HG02943 (cell line): ENCODE measurements at regions not wholly inside any gene's neighbourhood (a gene's known extent, or its start where the extent isn't known, plus 50 kb on each side); places are given as distances from the start of the nearest gene placed in this dataset.
"Not testable (repeated sequence)": the region's sequence is repeated elsewhere in the genome, so short reads cannot be mapped to it uniquely, and the experiment has no call there.

Experiments used
- ATAC-seq: cut with Tn5 transposase; IDR thresholded peaks from one replicate; pipeline ENCODE4 v1.9.1; 2021; ENCODE audit warnings: mild to moderate bottlenecking, low read depth, moderate library complexity; ENCODE audit not compliant: unreplicated experiment

DNA sequence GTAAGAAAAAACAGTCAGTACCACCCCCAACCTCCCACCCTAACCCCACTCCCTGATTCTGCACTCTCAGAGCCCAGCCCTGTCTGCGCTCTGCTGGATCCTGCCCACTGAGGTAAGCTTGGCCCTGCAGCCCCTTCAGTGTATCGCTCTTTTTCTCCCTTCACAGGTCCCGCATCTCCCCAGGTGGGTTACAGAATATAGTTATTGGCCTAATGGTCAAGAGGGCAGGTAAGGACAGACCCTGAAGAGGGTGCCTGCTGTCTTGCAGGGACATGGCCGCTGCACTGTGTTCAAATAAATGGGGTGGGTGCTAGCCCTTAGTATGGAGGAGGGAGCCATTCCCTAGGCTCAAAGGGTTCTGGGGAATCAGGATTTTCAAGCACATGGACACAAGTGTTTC, 135.7 kb downstream of the ADSS2 start:
- ATAC-seq = no peak

DNA sequence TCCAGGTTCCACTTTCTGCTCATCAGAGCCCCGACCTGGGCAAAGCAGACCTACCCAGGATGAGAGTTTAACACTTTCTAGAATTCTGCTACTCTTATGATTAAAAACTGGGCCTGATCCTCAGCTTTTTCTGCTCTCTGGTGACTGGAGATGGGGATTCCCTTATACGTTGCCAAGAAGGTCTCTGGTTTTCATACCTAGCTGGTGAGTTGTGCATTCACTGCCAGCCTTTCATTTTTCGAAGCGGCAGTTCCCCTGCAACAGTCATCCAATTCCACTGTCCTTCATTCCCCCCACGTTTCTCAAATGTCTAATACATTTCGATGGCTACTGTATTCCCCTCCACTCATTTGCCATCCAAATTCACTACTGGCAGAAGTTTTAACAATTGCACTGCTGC, 135.3 kb downstream of the ADSS2 start:
- no peak for ATAC-seq

DNA sequence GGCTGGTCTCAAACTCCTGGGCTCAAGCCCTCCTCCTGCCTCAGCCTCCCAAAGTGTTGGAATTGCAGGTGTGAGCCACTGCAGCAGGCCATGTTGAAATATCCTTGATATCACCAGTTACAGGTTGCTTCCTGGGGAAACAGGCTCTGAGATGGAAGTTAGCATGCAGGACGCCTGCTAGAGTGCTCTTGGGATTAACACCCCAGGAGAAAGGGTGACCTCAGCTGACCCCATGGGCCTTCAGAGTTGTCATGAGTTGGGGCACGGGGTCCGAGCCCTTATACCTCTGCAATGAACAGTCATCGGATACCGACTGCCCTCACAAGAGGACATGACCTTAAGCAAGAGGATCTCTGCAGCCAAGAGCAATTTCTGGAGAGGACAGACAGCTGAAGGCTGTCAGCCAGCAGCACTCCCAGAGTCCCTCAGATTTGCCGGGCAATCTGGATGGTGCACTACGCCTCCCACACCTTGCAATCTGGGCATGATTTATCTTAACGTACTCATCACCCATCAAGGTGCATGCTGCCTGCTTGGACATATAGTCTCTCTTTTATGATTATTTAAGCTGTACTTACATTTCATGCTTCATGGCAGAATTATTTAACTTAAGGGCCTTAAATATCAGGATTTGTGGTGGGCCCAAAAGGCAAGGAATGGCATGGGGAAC, 134.6 kb downstream of the ADSS2 start:
- no peak for ATAC-seq

DNA sequence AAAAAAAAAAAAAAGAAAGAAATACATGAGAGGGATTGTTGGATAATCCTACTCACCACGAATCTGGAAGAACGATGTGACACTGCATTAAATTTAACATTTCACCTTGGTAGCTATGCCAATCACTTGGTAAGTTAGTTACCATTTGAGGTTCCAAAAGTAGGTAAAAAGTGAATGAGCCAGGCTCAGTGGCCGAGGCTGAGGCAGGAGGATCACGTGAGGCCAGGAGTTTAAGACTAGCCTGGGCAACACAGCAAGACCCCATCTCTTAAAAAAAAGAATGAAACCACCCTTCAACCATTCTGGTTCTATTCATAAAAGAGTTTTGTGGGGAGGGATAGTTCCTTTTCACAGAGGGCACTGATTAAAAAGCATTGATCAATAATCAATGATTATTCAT, 133.6 kb downstream of the ADSS2 start:
- no peak for ATAC-seq

DNA sequence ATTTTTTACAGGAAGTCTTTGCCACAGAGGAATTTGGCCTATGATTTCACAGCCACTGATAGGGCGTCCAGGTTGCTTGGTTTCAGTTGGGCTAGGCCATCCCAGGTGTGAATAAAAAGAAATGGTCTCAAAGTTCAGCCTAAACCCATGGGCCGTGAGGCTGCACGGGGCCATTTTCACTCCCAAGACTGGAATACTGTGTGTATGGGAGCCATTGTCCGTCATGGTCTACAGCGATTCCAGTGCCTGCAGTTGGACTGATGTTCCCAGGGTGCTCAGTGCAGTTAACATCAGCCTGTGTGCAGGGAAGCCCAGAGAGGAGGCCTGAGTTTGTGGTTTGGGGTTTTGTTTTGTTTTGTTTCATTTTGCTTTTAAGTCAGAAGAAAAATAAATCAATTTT, 133.2 kb downstream of the ADSS2 start:
- ATAC-seq = no peak

DNA sequence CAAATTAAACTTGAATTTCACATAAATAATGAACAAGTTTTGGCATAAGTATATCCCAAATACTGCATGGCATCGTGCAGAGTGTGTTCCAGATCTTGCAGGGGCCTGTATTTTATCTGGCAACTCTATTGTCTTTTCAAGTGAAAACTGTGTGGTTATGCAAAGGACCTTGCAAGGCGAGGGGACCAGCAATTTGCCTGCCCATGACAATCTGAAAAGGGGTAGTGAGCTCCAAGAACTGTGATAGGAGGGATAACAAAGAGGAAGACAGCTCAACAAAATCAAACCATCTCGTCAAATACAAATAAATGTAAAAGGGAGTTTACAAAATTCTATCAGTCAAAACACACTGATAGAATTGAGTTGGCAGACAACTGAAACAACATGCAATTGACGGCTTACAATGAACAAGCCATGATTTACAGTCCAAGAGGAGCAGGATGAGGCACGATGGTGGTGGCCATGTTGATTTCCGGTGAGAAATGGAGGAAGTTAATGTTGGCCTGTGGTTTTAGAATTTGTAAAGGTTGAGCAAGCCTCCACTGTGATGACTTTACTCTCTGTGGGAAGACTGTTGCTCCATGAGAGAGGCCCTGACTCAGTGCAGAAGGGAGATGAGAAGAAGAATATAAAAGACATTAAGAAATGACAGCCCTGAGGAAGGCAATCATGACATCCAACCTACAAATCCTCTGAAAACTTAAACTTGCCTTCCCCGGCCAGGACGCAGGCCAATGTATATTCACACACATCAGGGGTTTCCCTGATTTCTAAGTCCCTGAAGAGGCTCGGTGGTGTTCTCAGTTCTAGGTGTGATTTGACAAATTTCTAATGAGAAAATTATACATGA, 132.2 kb downstream of the ADSS2 start:
- peak; percentile 69 for ATAC-seq

DNA sequence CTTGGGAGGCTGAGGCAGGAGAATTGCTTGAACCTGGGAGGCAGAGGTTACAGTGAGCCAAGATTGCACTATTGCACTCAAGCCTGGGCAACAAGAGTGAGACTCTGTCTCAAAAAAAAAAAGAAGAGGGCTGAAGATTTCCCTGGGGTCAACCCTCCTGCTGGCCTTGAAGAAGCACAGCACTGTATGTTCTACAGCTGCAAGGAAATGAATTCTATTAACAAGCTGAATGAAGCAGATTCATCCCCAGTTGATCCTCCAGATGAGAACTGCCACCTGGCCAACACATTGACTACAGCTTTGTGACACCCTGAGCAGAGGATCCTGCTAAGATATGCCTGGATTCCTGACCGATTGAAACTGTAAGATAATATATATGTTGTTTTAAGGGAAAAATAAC, 129.5 kb downstream of the ADSS2 start:
- no peak for ATAC-seq

DNA sequence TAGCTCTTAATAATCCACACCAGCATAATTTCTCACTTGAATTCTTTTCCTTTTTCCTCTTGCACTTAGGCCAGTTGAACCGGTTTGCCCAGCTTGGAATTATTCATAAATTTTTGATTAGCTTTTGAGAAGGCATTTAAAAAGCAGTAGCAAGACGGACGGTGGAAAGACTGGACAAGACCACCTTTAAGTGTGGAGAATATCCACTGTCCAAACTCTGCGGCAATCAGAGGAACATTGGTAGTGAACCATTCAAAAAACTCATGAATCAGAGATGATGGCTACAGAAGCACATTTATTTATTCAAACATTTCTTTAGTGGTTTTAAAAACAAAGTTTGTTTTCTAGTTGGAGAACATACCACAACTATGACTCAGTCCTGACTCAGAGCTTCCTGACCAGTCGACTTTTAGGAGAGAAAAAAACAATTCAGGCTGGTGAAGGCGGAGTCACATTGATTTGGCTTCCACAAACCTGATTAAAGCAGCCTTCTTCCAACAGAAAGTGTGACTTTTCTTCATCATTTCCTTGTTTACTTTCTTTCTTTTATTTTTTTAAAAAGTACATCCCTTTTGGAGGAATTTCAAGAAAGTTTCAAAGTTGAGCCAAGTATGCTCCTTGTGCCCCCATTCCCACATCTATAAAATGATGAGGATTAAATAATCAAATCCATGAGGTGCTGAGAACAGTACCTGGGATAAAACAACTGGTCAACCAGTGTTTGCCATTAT, 128.8 kb downstream of the ADSS2 start:
- ATAC-seq = no peak

DNA sequence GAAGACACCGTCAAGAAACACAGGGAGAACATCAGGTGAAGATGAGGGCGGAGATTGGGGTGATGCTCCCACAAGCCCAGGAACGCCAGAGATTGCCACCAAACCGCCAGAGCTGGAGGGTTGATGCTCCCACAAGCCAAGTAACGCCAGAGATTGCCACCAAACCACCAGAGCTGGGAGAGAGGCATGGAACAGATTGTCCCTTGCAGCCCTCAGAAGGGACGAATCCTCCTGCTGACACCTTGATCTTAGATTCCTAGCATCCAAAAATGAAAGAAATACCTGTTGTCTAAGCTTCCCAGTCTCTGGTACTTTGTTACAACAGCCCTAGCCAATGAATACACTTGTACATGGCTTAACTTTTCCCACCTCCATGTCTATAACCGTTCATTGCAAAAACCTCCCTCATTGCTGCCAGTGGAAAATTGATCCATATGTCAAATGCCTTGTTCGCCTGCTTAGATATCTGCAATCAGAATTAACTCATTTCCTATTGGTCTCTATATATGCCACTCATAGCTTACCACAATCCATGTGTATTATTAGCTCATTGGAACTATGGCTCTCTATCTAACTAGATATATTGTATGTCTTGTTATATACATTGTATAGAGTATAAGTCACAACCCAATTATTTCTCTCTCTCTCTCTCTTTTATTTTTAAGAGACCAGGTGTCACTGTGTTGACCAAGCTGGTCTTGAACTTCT, 127.4 kb downstream of the ADSS2 start:
- no peak for ATAC-seq

DNA sequence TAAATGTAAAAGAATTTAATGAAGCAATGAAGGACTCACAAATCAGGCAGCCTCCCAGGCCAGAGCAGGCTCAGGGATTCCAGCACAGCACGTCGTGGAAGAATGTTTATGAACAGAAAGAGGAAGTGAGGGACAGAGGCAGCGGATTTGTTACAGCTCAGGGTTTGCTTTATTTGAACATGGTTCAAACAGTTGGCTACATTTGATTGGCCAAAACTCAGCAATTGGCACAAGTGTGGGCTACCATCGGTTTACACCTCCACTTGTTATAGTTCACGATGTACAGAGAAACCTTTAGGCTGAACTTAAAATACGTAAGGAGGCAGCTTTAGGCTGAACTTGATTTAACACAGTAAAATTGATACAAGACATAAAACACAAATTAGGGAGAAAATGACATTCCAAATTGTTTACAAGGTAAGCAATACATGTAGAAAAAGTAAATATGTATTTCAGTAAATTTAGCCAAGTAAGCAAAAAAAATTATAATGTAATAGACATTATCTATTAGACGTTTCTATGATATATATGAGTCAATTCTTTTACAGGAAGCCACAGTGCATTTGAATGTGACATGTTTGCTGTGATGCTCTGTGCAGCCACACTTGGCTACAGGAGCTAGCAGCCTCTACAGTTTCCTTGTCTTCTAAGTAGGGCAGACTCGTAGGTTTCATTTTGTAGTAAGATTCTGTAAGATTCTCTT, 126.5 kb downstream of the ADSS2 start:
- ATAC-seq = peak; percentile 77

DNA sequence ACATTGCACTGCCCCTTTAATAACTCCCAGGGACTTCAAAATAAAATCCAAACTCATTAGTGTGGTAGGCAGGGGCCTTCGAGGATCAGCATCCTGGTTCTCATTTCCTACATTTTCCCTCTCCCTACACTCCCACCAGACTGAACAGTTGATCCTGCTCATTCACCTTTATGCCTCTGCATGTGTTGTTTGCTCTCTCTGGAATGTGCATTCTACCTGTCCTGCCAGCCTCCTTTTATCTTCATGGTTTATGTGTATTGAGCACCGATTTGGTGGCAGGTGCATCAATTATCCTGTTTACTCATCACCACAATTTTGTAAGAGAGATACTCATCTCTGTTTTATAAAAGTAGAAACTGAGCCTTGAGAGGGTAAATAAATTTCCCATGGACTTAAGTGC, 125.0 kb downstream of the ADSS2 start:
- no peak for ATAC-seq

DNA sequence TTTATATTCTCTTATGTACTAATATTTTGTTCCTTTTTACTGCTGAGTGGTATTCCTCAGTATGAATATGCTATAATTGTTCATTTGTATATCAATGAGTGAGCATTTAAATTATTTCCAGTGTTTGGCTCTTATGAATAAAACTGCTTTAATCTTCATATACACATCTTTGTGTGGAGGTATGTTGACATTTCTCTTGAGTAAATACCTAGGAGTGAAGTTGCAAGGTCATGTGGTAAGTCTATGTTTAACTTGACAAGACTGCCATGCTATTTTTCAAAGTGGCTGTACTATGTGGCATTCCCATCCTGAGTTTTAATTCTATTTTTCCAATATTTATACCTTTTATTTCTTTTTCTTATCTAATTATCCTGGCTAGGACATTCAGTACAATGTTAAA, 124.2 kb downstream of the ADSS2 start:
- no peak for ATAC-seq

DNA sequence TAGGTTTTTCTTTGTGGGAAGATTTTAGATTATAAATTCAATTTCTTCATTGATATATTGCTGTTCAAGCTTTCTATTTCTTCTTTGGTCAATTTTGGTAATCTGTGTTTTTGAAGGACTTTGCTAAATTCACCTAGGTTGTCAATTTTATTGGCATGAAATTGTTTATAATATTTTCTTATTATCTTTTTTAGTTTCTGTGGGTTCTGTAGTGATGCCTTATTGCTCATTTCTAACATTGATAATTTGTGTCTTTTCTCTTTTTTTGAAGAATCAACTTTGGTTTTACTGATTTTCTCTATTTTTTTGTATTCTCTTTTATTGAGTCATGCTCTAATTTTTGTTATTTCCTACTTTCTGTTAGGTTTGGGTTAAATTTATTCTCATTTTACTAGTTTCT, 123.2 kb downstream of the ADSS2 start:
- ATAC-seq = no peak

DNA sequence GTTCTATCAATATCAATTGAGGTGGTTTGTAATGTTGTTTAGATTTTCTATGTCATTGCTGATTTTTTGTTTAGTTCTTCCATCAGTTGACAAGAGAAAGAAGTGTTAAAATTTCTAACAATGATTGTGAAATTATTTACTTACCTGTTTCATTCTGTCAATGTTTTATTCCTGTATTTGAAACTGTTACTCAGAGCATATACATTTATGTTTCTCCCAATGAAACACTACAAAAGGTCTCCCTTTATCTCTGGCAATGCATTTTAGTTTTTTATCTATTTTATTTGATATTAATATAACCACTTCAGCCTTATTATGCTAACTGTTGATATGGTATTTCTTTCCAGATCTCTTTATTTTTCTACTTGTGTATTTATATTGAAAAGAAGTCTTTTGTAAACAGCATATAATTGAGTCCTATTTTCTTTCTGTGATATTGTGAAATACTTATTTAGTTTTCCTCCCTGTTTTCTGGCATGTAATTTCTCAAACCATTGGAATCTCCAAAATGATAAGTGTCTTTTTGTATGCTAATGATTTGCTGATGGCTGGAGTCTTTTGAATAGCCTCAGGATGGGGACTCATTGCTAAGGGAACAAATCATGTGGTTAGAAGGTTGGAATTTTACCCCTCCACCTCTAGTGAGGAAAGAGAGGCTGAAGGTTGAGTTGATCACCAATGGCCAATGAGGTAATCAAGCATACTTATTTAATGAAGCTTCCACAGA, 122.0 kb downstream of the ADSS2 start:
- no peak for ATAC-seq

DNA sequence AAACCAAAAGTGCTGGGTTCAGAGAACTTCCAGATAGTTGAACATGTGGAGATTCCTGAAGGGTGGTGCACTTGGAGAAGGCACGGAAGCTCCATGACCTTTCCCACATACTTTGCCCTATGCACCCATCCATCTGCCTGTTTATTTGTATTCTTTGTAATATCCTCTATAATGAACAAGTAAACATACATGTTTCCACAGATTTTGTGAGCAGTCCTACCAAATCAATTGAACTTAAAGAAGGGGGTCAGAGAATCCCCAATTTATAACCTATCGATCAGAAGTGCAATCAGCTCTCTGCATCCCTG, 121.4 kb downstream of the ADSS2 start:
- ATAC-seq = no peak

DNA sequence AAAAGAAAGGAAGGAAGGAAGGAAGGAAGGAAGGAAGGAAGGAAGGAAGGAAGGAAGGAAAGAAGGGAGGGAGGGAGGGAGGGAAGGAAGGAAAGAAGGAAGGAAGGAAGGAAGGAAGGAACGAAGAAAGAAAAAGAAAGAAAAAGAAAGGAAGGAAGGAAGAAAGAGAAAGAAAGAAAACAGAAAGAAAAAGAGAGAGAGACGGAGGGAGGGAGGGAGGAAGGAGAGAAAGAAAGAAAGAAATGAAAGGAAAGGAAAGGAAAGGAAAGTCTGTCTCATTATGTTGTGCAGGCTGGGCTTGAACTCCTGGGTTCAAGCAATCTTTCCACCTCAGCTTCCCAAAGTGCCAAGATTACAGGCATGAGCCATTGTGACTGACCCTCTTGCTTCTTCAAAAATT, 118.9 kb downstream of the ADSS2 start:
- ATAC-seq = not testable (repeated sequence)

DNA sequence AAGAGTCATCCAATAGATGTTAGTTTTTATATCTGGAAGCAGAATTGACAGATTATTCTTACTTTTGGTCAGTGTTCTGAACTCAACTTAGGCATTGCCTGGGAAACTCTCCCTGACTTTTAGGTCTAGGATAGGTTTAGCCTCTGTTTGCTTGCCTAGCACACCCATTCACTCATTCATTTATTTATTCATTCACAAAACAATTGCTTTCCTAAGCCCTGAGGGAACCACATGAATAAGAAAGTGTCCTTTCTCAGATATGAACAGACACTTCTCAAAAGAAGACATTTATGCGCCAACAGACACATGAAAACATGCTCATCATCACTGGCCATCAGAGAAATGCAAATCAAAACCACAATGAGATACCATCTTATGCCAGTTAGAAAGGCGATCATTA, 117.4 kb downstream of the ADSS2 start:
- not testable (repeated sequence) for ATAC-seq

DNA sequence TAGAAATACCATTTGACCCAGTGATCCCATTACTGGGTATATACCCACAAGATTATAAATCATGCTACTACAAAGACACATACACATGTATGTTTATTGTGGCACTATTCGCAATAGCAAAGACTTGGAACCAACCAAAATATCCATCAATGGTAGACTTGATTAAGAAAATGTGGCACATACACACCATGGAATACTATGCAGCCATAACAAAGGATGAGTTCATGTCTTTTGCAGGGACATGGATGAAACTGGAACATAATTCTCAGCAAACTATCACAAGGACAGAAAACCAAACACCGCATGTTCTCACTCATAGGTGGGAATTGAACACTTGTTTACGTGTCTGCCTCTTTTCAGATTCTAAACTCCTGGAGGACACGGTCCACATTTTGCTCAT, 116.9 kb downstream of the ADSS2 start:
- ATAC-seq = not testable (repeated sequence)

DNA sequence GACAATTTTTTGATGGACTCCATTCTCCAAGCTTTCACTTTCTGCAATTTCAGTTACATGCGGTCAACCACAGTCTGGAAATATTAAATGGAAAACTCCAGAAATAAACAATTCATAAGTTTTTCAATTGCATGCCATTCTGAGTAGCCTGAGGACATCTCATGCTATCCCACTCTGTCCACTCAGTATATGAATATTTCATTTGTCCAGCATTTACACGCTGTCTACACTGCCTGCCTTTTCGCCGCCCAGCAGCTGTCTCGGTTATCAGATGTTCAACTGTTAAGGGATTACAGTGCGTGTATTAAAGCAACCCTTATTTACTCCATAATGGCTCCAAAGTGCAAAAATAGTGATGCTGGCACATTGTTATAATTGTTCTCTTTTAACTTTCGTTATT, 116.3 kb downstream of the ADSS2 start:
- ATAC-seq = no peak
